ENCODE measurements at regions not wholly inside any gene's neighbourhood (a gene's known extent, or its start where the extent isn't known, plus 50 kb on each side); places are given as distances from the start of the nearest gene placed in this dataset.

DNA sequence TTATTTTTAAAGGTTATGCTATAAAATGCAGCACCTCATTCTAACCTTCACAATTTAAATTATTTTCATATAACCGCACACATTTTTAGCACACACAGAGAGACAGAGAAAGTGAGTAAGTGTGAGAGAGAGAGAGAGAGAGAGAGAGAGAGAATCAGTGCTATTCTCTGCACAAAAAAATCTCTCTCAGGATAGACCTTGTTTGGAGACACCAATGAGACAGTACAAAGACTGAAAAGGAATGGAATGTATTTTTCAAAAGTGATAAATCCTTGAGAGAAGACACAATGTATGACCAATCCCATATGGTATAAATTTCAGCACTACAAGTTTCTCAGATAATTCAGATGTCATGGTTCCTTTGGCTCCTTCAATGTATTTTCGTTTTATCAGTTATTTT lies 132.1 kb upstream of the PCDH18 start:
- Histone ChIP-seq H3K4me3 (no peak overlapping the region), H3K4me1 (peaks cover 0 to 19% (median 5%) of the 10 kb centered on the region in 4 donors), H3K36me3 (no peaks in the 10 kb centered on the region), H3K9me3 (peaks cover 0 to 7% (median 0%) of the 10 kb centered on the region in 4 donors), H3K27ac (peak overlapping the region in 4 of 5 donors; percentile 19 to 64 (median 38)), H3K27me3 (no peaks in the 10 kb centered on the region)
- intact Hi-C loops (cut with DNase I; ENCODE audit: low total_unique reads) = no loop called here
- peak in 1 of 2 donors; percentile 16 for DNase-seq
- TF ChIP-seq EP300 (IDR thresholded peaks at IDR 0.05) (no peak), POLR2A (IDR thresholded peaks at IDR 0.05) (no peak), POLR2AphosphoS5 (IDR thresholded peaks at IDR 0.05) (no peak)
- TF ChIP-seq, protein P1, sequence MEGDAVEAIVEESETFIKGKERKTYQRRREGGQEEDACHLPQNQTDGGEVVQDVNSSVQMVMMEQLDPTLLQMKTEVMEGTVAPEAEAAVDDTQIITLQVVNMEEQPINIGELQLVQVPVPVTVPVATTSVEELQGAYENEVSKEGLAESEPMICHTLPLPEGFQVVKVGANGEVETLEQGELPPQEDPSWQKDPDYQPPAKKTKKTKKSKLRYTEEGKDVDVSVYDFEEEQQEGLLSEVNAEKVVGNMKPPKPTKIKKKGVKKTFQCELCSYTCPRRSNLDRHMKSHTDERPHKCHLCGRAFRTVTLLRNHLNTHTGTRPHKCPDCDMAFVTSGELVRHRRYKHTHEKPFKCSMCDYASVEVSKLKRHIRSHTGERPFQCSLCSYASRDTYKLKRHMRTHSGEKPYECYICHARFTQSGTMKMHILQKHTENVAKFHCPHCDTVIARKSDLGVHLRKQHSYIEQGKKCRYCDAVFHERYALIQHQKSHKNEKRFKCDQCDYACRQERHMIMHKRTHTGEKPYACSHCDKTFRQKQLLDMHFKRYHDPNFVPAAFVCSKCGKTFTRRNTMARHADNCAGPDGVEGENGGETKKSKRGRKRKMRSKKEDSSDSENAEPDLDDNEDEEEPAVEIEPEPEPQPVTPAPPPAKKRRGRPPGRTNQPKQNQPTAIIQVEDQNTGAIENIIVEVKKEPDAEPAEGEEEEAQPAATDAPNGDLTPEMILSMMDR (IDR thresholded peaks at IDR 0.05) = no peak
- WGBS, 5 donors = 49 to 66% (median 62%) methylated on average over 2 of the region's 2 CpGs

DNA sequence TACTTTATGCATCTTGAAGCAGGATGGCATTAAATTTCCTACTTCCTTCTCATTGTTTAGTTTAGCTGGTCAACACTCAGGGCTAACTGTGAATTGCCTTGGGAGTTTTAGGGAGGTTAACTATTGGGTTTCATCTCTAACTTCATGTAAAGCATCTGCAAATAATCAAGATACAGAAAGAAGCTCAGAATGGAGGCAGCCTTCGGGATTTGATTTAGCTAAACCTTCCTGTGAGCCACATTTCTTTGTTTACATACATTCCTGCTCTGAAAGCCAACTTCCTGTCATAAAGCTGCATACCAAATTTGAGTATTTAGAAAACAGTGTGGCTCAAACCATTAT lies 131.7 kb upstream of the PCDH18 start:
- WGBS, 5 donors = 4 to 13% (median 5%) methylated on average over 1 of the region's 1 CpG
- TF ChIP-seq, protein P1 (IDR thresholded peaks at IDR 0.05) = no peak
- TF ChIP-seq POLR2A (IDR thresholded peaks at IDR 0.05) = no peak
- TF ChIP-seq POLR2AphosphoS5 (IDR thresholded peaks at IDR 0.05) = no peak
- no peak for TF ChIP-seq EP300 (IDR thresholded peaks at IDR 0.05)
- DNase-seq = peak in 1 of 2 donors; percentile 75
- Histone ChIP-seq H3K4me1 (peaks cover 0 to 19% (median 5%) of the 10 kb centered on the region in 4 donors), H3K27ac (peak overlapping the region in 4 of 5 donors; percentile 19 to 64 (median 38)), H3K36me3 (no peaks in the 10 kb centered on the region), H3K27me3 (no peaks in the 10 kb centered on the region), H3K9me3 (peaks cover 0 to 7% (median 0%) of the 10 kb centered on the region in 4 donors), H3K4me3 (no peak overlapping the region)
- intact Hi-C loops (cut with DNase I; ENCODE audit: low total_unique reads) = no loop called here

DNA sequence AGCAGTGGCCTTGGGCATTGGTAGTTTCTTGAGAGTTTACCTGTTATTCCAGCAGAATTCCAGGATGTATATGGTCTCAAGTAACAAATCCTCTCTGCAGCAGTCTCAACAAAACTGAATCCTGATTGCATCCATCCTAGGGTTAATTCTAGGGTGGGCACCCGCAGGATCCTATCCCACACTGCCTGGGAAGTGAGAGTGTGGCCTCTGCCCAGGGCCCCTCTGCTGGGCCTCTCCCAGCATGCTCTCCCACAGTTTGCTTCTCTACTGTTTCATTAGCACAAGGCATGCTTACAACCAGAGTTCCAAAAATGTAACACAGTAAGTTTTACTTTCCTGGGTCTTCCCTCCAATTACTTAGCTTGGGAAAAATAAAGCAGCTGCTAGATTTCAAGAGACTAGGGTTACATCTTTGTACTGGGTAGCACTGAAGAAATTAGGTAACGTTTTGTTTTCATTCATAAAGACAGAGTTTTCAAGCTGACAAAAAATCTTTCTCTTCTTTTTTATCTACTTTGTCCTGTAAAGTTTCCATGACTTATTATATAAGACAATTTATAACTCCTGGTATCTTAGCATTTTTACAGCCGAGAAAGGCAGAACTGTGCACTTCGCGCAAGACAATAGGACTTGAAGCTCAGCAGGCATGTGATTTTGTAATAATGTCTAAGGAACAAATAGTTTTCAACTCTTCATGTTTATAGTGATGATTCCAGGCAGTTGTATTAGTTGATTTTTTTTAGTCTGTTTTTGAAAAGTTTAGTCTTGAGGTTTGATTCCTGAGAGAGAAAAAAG lies 131.2 kb upstream of the PCDH18 start:
- Histone ChIP-seq H3K4me3 (no peak overlapping the region), H3K27me3 (no peaks in the 10 kb centered on the region), H3K4me1 (peaks cover 0 to 19% (median 5%) of the 10 kb centered on the region in 4 donors), H3K27ac (peak overlapping the region in 4 of 5 donors; percentile 19 to 64 (median 38)), H3K36me3 (no peaks in the 10 kb centered on the region), H3K9me3 (peaks cover 0 to 7% (median 0%) of the 10 kb centered on the region in 4 donors)
- WGBS, 5 donors = 52 to 65% (median 63%) methylated on average over 5 of the region's 5 CpGs
- peak in 1 of 2 donors; percentile 45 for DNase-seq
- TF ChIP-seq EP300 (IDR thresholded peaks at IDR 0.05) = no peak
- intact Hi-C loops (cut with DNase I; ENCODE audit: low total_unique reads) = no loop called here

DNA sequence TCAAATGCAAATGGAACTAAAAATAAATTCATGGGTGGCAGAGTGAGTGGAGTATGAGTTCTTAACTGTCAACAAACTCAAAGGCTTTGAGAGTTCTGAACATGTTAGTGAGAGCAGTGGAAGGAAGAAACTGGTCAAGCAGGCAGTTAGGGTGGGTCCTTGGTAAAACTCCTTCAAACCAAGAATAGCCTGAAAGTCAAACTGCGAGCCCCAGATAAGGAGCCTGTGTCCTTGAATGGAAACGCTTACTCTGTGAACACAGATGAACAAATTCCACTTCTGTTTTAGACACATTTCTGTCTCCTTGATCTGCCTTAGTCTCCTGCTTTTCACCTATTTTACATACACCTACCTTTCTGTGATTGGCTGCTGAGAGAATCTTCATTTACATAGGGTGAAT lies 129.4 kb upstream of the PCDH18 start:
- Histone ChIP-seq H3K27me3 (no peaks in the 10 kb centered on the region), H3K9me3 (peaks cover 0 to 7% (median 0%) of the 10 kb centered on the region in 4 donors), H3K36me3 (no peaks in the 10 kb centered on the region), H3K4me3 (no peak overlapping the region), H3K4me1 (peaks cover 0 to 19% (median 5%) of the 10 kb centered on the region in 4 donors), H3K27ac (no peak overlapping the region)
- intact Hi-C loops (cut with DNase I; ENCODE audit: low total_unique reads) = no loop called here
- 72 to 95% (median 74%) methylated on average over 2 of the region's 2 CpGs for WGBS, 5 donors
- no peak for TF ChIP-seq EP300 (IDR thresholded peaks at IDR 0.05)
- no peak for TF ChIP-seq POLR2AphosphoS5 (IDR thresholded peaks at IDR 0.05)
- TF ChIP-seq, protein P1 (IDR thresholded peaks at IDR 0.05) = no peak
- TF ChIP-seq POLR2A (IDR thresholded peaks at IDR 0.05) = no peak
- no peak for DNase-seq

DNA sequence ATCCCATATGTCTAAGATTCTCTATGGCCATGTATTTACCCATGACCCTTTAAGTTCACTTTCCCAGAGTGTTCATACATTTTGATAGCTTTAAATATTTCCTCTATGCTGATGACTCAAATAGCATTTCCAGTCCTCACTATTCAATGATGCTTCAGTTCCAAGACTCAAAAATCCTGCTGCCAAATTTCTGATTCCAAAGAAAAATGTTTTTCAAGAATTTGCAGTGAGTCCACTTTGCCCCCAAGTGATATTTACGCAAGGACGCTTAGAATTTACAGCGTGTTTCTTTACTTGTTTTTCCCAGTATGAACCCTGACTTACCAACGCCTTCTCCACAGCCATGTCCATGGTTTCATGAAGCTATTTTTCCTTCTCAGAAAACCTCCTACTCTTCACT lies 127.9 kb upstream of the PCDH18 start:
- Histone ChIP-seq H3K4me1 (peaks cover 0 to 19% (median 5%) of the 10 kb centered on the region in 4 donors), H3K27ac (no peak overlapping the region), H3K9me3 (peaks cover 0 to 7% (median 0%) of the 10 kb centered on the region in 4 donors), H3K27me3 (no peaks in the 10 kb centered on the region), H3K4me3 (no peak overlapping the region), H3K36me3 (no peaks in the 10 kb centered on the region)
- DNase-seq = no peak
- TF ChIP-seq POLR2AphosphoS5 (IDR thresholded peaks at IDR 0.05) (no peak), EP300 (IDR thresholded peaks at IDR 0.05) (no peak), POLR2A (IDR thresholded peaks at IDR 0.05) (no peak)
- TF ChIP-seq, protein P1 (IDR thresholded peaks at IDR 0.05) = no peak
- WGBS, 5 donors = 73 to 80% (median 79%) methylated on average over 4 of the region's 4 CpGs
- intact Hi-C loops (cut with DNase I; ENCODE audit: low total_unique reads) = no loop called here

Measured in stomach (tissue), 8 donors.